K562 (cell line): ENCODE measurements at regions not wholly inside any gene's neighbourhood (a gene's known extent, or its start where the extent isn't known, plus 50 kb on each side); places are given as distances from the start of the nearest gene placed in this dataset.

Source experiments
- ATAC-seq: fragments of 200-7000 bp; cut with Tn5 transposase; 3 replicates; pipeline ENCODE4 v1.9.1; 2020; ENCODE audit warnings: moderate library complexity
- BruUV-seq: library from RNA; stranded (reverse); fragments of 400-500 nt; replicated peaks from 2 replicates; lab custom pipeline; 2021; lab: Mats Ljungman, UMichigan
- CTCF ChIA-PET: fragments of 300-600 bp; formaldehyde crosslinking; extraction: SDS; loops from one replicate; lab custom pipeline; 2021; ENCODE audit warnings: low intra/inter-chr PET ratio; lab: Yijun Ruan, JAX
- POLR2A ChIA-PET: fragments of 300-600, 350-650 bp; sonication (Branson Sonifier 250); formaldehyde crosslinking; extraction: SDS; loops from one replicate; lab custom pipeline; 2021; ENCODE audit warnings: antibody characterized with exemption, inconsistent platforms; lab: Yijun Ruan, JAX
- DNase-seq, 4 experiments: peaks; one replicate each; pipeline versions ENCODE4 v3.0.0 to v3.0.0-alpha.2; 2011 to 2018; ENCODE audit warnings: low spot score in 3 of 4, mixed read lengths in 3 of 4; ENCODE audit errors: extremely low read depth in 1 of 4
- FAIRE-seq: peaks from 2 replicates; lab custom pipeline; 2011; peaks lifted over from hg19 to GRCh38; lab: Jason Lieb, UNC
- H2AFZ ChIP-seq: 2 replicates; pipeline ENCODE4 v1.6.0; 2011; ENCODE audit warnings: low read depth, low read length, control low read depth, inconsistent platforms
- H3K27ac ChIP-seq: fragments of 200-600 bp; 3 replicates; pipeline ENCODE4 v1.8.0; 2011; ENCODE audit warnings: low read depth, mild to moderate bottlenecking, control low read depth, inconsistent platforms, low read length, moderate library complexity, mixed read lengths; ENCODE audit errors: extremely low read depth
- H3K27me3 ChIP-seq, 2 experiments: fragments of 300-600 bp in 1 of 2; 2 replicates in 1 of 2; 3 replicates in 1 of 2; pipeline versions ENCODE4 v1.6.0 to v1.8.0; 2011; ENCODE audit warnings: inconsistent platforms in 2 of 2, low read length in 2 of 2, mild to moderate bottlenecking in 1 of 2, mixed read lengths in 1 of 2, moderate library complexity in 1 of 2; ENCODE audit not compliant: control insufficient read depth in 2 of 2, insufficient read depth in 2 of 2
- H3K36me3 ChIP-seq: fragments of 300-600 bp; 3 replicates; pipeline ENCODE4 v1.8.0; 2011; ENCODE audit warnings: mild to moderate bottlenecking, low read length, inconsistent platforms; ENCODE audit not compliant: control insufficient read depth, insufficient read depth
- H3K4me1 ChIP-seq, 2 experiments: fragments of 200-600 bp in 1 of 2; replicated peaks in 1 of 2; 2 replicates in 1 of 2; 3 replicates in 1 of 2; pipeline versions ENCODE4 v1.5.1 to v1.8.0; 2011; ENCODE audit warnings: inconsistent platforms in 2 of 2, low read length in 2 of 2, mild to moderate bottlenecking in 1 of 2, mixed read lengths in 1 of 2, moderate library complexity in 1 of 2; ENCODE audit not compliant: control insufficient read depth in 2 of 2, insufficient read depth in 2 of 2
- H3K4me2 ChIP-seq: 2 replicates; pipeline ENCODE4 v1.6.1; 2011; ENCODE audit warnings: low read length, control low read depth, inconsistent platforms, mixed read lengths; ENCODE audit not compliant: insufficient read depth
- H3K4me3 ChIP-seq: fragments of 200-600 bp; sonication (generic), shearing (Covaris generic); 2 replicates; pipeline ENCODE4 v1.5.1; 2016; ENCODE audit warnings: control low read depth, inconsistent platforms
- H3K79me2 ChIP-seq: fragments of 200-600 bp; 3 replicates; pipeline ENCODE4 v1.8.0; 2011; ENCODE audit warnings: low read length, inconsistent platforms; ENCODE audit not compliant: control insufficient read depth, insufficient read depth
- H3K9ac ChIP-seq, 2 experiments: 2 replicates each; pipeline versions ENCODE4 v1.6.0 to v1.6.1; 2011; ENCODE audit warnings: low read depth in 2 of 2, low read length in 2 of 2, control low read depth in 1 of 2, inconsistent platforms in 1 of 2, mild to moderate bottlenecking in 1 of 2, mixed read lengths in 1 of 2; ENCODE audit not compliant: insufficient read depth in 1 of 2
- H3K9me1 ChIP-seq: one replicate; pipeline ENCODE4 v1.6.0; 2011; ENCODE audit warnings: inconsistent platforms, mild to moderate bottlenecking, low read length, moderate library complexity; ENCODE audit not compliant: control insufficient read depth, insufficient read depth
- H3K9me3 ChIP-seq: replicated peaks from 2 replicates; pipeline ENCODE4 v1.5.1; 2011; ENCODE audit warnings: low read depth, low read length, inconsistent platforms; ENCODE audit not compliant: control insufficient read depth, insufficient read depth
- H4K20me1 ChIP-seq: replicated peaks from 2 replicates; pipeline ENCODE4 v1.6.1; 2011; ENCODE audit warnings: low read length, inconsistent platforms, mixed read lengths; ENCODE audit not compliant: control insufficient read depth, insufficient read depth
- CHD4 ChIP-seq: fragments of 200-600 bp; sonication (generic); IDR thresholded peaks from 3 replicates; pipeline ENCODE4 v1.6.1; 2012; ENCODE audit warnings: low read depth, mild to moderate bottlenecking, mixed read lengths, low read length, inconsistent platforms; ENCODE audit not compliant: insufficient read depth, insufficient replicate concordance, poor library complexity, severe bottlenecking
- GABPB2 ChIP-seq: fragments of 250-450 bp; sonication (Bioruptor Pico); conservative IDR thresholded peaks from 2 replicates; pipeline ENCODE4 v1.5.1; 2021; ENCODE audit warnings: mild to moderate bottlenecking
- MYC ChIP-seq, 2 experiments: fragments of 250-450 bp in 1 of 2; sonication (Bioruptor Pico) in 1 of 2; IDR thresholded peaks; 2 replicates each; pipeline versions ENCODE4 v1.5.1 to v1.6.1; 2012 to 2021; ENCODE audit warnings: low read depth in 2 of 2, borderline replicate concordance in 1 of 2, improper control_type of control experiment in 1 of 2, low read length in 1 of 2, mild to moderate bottlenecking in 1 of 2, moderate library complexity in 1 of 2
- NEUROD1 ChIP-seq: fragments of 150-350 bp; IDR thresholded peaks from 2 replicates; pipeline ENCODE4 v1.6.1; 2014; ENCODE audit warnings: borderline replicate concordance, low read length, low read depth; ENCODE audit not compliant: partially characterized antibody
- PPARD ChIP-seq: fragments of 250-450 bp; sonication (Bioruptor Pico); IDR thresholded peaks from 2 replicates; pipeline ENCODE4 v1.8.0; 2022; ENCODE audit warnings: inconsistent platforms, mild to moderate bottlenecking, moderate library complexity
- SIN3B ChIP-seq: fragments of 450-650 bp; IDR thresholded peaks from 2 replicates; pipeline ENCODE4 v1.6.1; 2017; ENCODE audit warnings: low read depth, mild to moderate bottlenecking, moderate library complexity
- SMC3 ChIP-seq: conservative IDR thresholded peaks from 2 replicates; pipeline ENCODE4 v1.6.1; 2011; ENCODE audit warnings: low read depth, low read length, improper control_type of control experiment; ENCODE audit not compliant: insufficient read depth
- TFAM ChIP-seq: fragments of 250-450 bp; sonication (Bioruptor Pico); conservative IDR thresholded peaks from 2 replicates; pipeline ENCODE4 v1.5.0; 2021; ENCODE audit warnings: mild to moderate bottlenecking, moderate library complexity
- THRB ChIP-seq: fragments of 450-650 bp; formaldehyde crosslinking; conservative IDR thresholded peaks from 2 replicates; pipeline ENCODE4 v1.4.0; 2022; ENCODE audit warnings: mild to moderate bottlenecking, missing genetic modification characterization
- ZNF57 ChIP-seq: fragments of 450-650 bp; formaldehyde crosslinking; IDR thresholded peaks from 2 replicates; pipeline ENCODE4 v1.4.0; 2020; ENCODE audit warnings: mild to moderate bottlenecking, moderate library complexity
- ZNF785 ChIP-seq: fragments of 250-450 bp; sonication (Bioruptor Pico); IDR thresholded peaks from 2 replicates; pipeline ENCODE4 v1.4.0; 2020; ENCODE audit warnings: mild to moderate bottlenecking
- WGBS: fragments of 100-300 bp; shearing (Covaris generic); methylation state at CpG from one replicate; pipeline ENCODE4 v1.1.6; 2016; ENCODE audit warnings: low coverage, mixed read lengths; ENCODE audit not compliant: insufficient coverage; ENCODE audit errors: missing lambda C conversion rate; 5-methylcytosine and 5-hydroxymethylcytosine counted together
- in situ Hi-C: fragments of 300-500 bp; cut with MboI; formaldehyde crosslinking; loops from 4 replicates; pipeline ENCODE4 v1.15.0; 2018; ENCODE audit warnings: inconsistent platforms, mixed read lengths
- intact Hi-C: fragments of 100-400 bp; cut with micrococcal nuclease; formaldehyde crosslinking; loops from 2 replicates; pipeline ENCODE4 v1.14.2; 2022

DNA sequence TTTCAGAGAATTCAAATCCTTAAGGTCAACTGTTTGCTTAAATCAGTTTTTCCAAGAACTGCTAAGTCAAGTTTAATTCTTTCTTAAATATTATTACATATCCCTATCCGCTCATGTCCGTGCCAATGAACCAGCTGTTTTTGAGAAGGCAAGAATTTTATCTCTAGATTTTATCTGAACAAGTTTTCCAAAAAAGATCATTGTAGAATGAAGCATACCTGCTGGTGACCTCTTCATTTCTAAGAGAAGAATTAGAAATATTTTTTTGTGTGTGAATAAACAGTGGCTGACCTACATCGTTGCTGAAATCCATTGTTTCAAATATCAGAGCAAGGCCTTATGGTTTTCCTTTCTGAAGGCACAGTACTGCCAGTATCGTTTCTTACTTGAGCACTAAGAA lies 58.4 kb upstream of the RND3 start:
- Histone ChIP-seq H3K79me2 (no peaks in the 10 kb centered on the region), H3K4me1 (no peaks in the 10 kb centered on the region; a peak in 1 of 5 replicates), H3K27me3 (no peaks in the 10 kb centered on the region), H3K9me1 (no peaks in the 10 kb centered on the region), H3K4me3 (no peak overlapping the region), H4K20me1 (no peaks in the 10 kb centered on the region), H3K9ac (no peak overlapping the region), H2AFZ (no peak overlapping the region), H3K36me3 (no peaks in the 10 kb centered on the region), H3K27ac (no peak overlapping the region), H3K4me2 (no peak overlapping the region), H3K9me3 (no peaks in the 10 kb centered on the region)
- in situ Hi-C loops: no loop called here
- no TSS peak for BruUV-seq
- 1% methylated on average over 4 of the region's 4 CpGs for WGBS
- ATAC-seq: no peak
- DNase-seq: no peak
- ChIA-PET POLR2A (no interaction called here), CTCF (no interaction called here)
- no peak for TF ChIP-seq PPARD (CRISPR knock-in tag)
- TF ChIP-seq ZNF785: no peak
- no peak for TF ChIP-seq NEUROD1
- no peak for TF ChIP-seq MYC (IDR thresholded peaks at IDR 0.05; ENCODE audit: low read depth, low read length)
- TF ChIP-seq MYC (CRISPR knock-in tag; IDR thresholded peaks at IDR 0.05; ENCODE audit: borderline replicate concordance, low read depth): no peak
- TF ChIP-seq TFAM (CRISPR knock-in tag): no peak
- TF ChIP-seq CHD4: no peak
- no peak for TF ChIP-seq SMC3
- TF ChIP-seq ZNF57 (CRISPR knock-in tag): no peak
- no peak for TF ChIP-seq THRB
- no peak for TF ChIP-seq SIN3B
- no peak for TF ChIP-seq GABPB2 (CRISPR knock-in tag)
- intact Hi-C loops: no loop called here
- no peak for FAIRE-seq
